ENCODE measurements at regions not wholly inside any gene's neighbourhood (a gene's known extent, or its start where the extent isn't known, plus 50 kb on each side); places are given as distances from the start of the nearest gene placed in this dataset.

GRCh38 chr9:129506041-129506440, 114.9 kb downstream of the C9orf50 start:
- DNase-seq (ENCODE audit: low read depth, low spot score), result no peak

DNA sequence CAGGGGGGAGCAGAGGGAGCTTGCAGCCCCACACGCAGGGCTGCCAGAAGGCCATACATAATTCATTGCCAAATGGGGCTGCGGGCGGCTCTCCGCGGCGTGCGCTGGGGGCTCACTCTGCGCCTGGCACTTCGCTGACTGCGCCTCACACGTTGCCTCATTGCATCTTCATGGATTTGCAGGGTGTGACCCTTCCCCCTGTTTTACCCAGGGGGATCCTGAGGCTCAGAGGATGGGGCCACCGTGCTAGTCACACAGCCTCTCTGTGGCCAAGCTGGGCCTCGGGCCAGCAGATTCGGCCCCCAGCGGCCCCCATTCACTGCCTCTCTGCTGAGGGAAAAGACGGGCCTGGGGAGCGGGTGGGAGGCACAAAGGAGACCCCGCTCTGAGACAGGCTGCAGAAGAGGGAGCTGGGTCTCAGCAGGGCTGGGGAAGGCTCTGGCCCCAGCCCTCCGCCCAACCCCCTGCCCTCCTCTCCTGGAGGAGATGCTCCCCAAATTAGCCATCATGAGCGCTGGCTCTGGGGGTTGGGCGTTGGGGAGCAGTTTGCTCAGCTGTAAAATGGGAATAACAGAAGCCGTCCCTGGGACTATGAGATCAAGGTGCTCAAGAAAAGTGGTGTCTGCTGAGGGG, 115.5 kb downstream of the C9orf50 start:
- peak; percentile 26 for DNase-seq (ENCODE audit: low read depth, low spot score)

DNA sequence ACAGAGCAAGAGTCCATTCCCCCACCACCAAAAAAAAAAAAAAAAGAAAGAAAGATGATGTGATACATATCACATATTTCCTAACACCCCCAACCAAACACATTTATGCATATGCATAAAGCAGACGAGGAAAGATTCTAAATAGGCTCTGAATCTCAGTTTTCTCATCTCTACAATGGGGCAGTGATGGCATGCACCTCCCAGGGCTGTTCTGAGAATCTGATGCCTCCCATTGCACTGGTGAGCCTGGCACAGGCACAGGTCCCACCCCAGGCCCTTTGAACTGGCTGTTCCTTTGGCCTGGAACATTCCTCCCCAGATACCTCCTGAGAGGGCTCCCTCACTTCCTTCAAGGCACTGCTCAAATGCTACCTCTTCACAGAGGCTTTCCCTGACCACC, 116.5 kb downstream of the C9orf50 start:
- no peak for DNase-seq (ENCODE audit: low read depth, low spot score)

DNA sequence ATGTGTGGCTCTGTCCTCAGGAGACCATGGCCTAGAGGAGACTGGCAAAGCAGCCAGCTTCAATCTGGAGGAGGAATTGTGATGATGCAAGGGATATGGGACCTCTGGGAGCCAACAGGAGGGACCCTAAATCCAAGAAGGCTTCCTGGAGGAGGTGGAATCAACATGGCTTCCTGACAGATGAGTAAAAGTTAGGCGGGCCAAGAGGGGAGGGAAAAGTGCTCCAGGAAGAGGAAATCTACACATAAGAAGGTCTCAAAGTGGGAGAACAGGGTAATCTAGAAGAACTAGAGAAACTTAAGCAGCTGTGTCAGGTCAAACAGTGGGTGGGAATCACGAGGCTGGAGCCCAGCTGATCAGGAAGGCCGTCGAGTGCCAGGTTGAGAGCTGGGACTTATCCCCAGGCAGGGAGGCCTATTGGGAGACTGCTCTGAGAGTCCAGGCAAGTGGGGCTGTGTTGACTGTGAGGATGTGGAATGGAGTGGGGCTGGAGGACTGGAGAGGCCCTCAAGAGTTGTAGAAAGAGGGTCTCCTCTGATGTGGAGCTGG, 119.1 kb downstream of the C9orf50 start:
- DNase-seq (ENCODE audit: low read depth, low spot score), result no peak

DNA sequence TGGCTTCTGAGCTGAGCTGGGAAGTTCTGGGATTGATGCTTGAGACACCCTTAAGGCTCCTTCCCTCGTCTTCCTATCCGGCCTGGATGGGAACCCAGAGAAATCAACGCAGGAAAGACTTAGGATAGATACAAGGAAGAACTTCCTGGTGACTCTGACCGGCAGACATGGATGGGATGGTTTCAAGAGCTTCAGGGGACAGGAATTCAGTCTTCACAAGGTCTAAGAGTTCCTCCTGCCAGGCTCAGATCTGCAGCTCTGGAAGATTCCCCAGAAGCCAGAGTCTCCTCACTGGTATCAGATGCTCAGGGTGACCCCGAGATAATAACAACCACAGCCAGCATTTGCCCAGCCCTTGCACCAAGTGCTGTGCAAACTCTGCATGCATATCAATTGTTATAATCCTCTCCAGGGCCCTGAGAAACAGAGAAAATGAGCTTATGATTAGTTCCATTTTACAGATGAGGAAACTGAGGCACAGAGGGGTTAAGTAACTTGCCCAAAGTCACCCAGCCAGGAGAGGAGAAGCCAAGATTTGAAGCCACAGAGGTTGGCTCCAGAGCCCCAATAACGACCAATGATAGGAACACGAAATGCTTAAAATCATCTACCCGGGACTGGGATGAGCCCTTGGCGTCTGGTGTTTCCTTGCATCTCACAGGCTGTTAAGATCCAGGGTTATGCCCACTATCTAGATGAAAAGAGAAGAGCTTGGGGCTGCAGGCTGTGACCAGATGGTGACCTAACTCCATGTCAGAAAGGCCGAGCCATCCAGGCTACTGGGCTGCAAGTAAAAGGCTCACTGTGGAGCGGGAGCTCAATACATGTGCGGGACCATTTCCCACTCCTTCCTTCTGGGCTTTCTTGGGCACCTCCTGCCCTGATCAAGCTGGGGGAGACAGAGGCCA, 119.8 kb downstream of the C9orf50 start:
- DNase-seq (ENCODE audit: low read depth, low spot score), result no peak

DNA sequence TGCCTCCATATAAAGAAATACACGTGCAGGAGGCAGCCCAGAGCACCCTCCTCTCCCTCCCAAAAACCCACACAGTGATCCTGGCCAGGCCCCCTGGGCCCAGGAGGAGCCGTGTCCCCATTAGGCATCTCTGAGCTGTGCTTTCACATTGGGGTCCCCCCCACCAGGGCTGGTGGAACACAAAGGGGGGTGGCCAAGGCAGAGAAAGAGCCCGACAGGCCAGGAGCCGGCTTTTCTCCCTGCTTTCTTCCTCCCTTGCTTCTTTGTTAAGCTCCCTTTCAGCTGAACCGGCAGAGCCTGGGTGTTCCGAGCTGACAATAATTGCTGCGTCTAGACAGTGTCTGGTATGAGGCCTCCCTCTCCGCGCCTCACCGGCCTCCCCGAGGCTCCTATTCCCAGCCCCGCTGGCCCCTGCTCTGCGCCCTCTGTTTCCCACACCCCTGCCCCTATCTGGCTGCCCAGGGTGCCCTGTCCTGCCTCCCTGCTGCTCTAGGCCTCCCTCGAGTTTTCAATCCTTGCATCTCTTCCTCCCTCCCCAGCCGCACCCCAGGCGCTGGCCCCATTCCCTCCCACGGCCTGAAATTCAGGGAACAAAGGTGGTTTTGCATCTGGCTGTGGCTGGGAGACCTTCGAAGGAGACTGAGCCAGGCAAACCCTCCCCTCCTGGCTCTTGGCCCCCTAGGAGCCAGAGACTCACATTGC, 120.6 kb downstream of the C9orf50 start:
- peak; percentile 92 for DNase-seq (ENCODE audit: low read depth, low spot score)

DNA sequence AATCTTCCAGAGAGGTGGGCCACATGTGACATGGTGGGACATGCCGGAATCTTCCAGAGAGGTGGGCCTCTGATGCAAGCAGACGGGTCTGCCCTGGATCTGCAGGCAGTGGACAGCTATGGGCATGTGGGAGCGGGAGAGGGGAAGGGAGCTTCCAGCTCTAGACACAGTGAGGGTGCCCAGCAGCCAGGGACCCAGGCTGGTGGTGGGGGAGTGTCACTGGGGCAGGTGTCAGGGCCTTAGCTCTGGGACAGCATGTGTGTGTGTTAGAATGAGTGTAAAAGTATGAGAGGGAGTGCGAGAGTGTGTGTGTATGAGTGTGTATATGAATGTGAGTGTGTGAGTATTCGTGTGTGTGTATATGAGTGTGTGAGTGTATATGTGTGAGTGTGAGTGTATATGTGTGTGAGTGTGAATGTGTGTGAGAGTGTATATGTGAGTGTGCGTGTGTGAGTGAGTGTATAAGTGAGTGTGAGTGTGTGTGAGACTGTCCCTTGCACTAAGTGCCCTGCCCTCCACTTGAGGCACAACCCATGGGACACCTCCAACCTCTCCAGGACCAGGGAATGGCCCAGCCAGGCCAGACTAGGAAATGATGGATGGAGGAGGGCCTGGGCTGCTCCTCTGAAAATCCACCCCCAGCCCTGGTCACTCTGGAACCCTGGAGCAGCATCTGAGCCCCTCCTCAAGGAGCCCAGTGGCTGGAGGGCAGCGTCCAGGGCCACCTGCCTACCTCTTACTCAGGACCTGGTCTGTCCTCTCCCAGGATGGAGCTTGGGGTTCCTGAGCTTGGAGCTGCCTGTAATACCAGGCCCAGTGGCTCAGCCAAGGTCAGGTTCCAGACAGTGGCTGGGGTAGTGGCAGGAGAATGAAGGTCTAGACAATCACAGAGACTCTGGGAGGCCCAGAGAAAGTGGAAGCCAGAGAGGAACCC, 122.2 kb downstream of the C9orf50 start:
- no peak for DNase-seq (ENCODE audit: low read depth, low spot score)

DNA sequence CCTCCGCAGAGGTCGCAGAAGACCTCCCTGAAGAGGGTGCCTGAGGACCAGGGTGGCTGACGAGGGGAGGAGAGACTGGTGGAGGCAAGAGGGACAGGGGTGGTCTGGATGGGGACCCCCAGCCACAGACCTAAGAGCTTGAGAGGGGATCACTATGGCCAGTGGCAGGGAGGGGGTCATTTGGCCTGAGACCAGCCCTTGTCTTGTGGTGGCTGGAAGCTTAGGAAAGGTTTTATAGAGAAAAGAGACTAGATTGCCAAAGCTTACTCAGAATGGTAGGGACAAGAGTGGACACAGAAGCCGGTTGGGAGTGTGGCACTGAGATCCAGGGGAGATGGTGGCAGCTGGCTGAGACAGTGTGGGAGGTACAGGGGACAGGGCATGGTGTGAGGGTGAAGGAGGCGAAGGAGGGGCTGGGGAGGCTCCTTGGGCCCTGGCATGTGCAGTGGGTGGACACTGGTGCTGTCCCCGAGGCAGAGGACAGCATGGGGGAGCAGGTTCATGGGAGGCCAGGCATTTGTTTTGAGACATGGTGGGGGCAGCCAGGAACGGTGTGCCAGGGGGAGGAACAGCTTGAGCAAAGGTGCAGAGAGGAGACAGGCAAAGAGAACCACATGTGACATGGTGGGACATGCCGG, 123.0 kb downstream of the C9orf50 start:
- DNase-seq (ENCODE audit: low read depth, low spot score), result no peak

DNA sequence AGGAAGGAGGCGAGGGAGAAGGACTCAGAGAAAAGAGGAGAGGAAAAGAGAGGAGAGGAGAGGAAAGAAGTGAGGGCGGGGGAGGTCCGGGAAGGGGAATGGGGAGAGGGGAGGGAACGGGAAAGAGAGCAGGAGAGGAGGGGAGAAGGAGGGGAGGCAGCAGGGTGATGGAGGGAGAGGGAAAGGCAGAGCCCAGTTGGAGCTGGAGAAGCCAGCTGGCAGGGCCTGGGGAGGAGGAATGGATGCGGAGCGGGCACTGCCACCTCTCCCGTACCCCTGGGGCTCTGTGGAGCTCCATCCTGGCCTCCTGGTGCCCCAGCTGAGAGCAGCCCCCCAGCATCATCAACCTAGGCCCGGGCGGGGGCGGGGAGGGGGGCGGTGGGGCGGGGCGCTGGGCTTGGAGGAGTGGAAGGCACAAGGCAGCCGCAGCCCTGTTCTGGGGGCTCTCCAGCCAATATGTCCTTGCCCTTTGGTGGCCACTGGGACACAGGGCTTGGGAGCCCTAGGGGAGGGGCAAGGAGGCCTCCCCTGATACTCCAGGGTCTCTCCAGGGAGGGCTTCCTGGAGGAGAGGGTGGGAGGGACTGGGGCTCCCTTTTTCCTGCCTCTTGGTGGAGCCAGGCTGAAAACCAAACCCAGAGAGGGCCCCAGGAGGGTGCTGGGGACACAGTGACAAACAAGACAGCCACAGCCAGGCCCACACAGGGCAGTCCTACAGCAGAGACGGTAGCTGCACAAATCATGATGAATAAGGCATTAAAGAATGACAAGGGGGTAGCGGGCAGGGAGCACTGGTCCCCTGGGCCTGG, 123.7 kb downstream of the C9orf50 start:
- peak; percentile 63 for DNase-seq (ENCODE audit: low read depth, low spot score)

GRCh38 chr9:129496473-129497004, 124.4 kb downstream of the C9orf50 start:
- DNase-seq (ENCODE audit: low read depth, low spot score), result peak; percentile 98

DNA sequence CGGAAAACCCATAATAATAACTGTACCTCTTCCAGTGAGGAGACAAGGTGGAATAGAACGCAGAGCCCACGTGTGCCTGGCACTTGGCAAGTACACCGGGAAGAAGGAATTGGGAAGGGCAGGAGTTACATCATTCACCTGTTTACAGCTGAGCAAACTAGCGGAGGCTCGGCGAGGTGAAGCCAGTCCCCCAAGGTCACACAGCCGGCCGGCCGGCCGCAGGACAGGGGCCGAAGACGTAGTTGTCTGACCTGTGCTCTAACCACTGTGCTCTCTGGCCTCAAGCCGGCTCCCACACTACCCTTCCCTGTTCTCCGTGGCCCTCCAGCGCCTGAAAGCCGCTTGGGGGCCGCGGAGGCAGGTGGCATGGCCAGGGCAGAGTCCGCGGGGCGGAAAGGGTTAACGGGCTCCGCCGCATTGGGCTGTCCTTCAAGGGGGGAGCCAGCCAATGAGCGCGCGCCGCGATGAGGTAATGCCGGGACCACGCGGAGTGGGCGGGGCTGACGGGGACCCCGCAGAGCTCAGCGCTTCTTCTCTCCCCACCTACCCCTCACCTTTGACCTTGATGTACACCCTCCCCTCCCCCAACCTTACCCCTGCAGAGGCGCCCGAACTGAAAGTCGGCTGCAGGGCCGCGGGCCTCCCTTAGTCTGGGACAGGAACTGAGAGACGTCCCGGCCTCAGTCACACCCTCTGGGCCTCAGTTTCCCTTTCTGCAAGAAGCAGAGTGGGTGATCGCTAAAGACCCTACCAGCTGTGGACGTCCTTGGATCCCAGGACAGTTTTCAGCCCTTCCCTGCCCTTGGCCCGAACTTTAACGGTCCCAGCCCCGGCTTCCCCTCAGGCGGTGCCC, 125.1 kb downstream of the C9orf50 start:
- DNase-seq (ENCODE audit: low read depth, low spot score), result peak; percentile 97

- no peak for DNase-seq (ENCODE audit: low read depth, low spot score)
Measured at GRCh38 chr9:129494113-129494789, 126.7 kb downstream of the C9orf50 start.

DNA sequence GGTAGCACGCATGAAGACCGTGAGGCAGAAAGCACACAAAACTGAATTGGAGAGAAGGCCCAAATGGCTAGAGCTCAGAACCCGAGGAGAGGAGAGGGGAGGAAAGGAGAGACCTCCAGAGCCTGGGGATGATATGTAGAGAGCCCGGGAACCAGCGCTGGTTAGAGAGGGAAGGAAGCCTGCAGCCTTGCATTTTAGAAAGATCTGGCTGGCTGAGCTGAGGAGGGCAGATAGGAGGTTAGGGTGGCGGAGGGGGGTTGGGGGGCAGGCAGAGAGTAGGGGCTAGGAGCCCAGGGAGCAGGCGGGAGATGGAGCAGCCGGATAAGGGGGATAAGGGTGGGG, 127.2 kb downstream of the C9orf50 start:
- no peak for DNase-seq (ENCODE audit: low read depth, low spot score)

GRCh38 chr9:129493002-129493705, 127.7 kb downstream of the C9orf50 start:
- no peak for DNase-seq (ENCODE audit: low read depth, low spot score)

DNA sequence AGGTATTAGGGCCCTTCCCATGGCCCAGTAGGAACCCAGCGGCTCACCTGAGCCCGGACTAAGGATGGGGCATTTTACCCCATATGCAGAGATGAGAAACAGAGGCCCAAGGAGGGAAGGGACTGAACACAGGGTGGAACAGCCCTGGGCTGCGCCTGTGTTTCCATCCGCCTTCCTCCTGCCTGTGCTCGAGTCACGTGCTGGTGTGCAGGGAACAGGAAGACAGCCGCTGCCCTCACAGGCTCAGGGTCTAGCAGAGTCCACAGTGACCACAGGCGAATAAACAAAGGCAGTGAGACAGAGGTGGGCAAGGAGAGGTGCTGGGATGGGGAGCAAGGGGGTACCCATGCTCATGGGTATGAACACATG, 129.4 kb downstream of the C9orf50 start:
- DNase-seq (ENCODE audit: low read depth, low spot score), result no peak

- peak; percentile 40 for DNase-seq (ENCODE audit: low read depth, low spot score)
Measured at GRCh38 chr9:129490583-129491486, 130.1 kb downstream of the C9orf50 start.

All from astrocyte of the hippocampus (primary cell).